Amniotic epithelial cell (primary cell): ENCODE measurements at regions not wholly inside any gene's neighbourhood (a gene's known extent, or its start where the extent isn't known, plus 50 kb on each side); places are given as distances from the start of the nearest gene placed in this dataset.
A peak's percentile ranks its signal among the peaks of the same experiment; 100 is the strongest.
"Not testable (repeated sequence)": the region's sequence is repeated elsewhere in the genome, so short reads cannot be mapped to it uniquely, and the experiment has no call there.

ENCODE experiments used
- DNase-seq: peaks from one replicate; pipeline ENCODE4 v3.0.0-alpha.2; 2010; ENCODE audit warnings: low read depth

DNA sequence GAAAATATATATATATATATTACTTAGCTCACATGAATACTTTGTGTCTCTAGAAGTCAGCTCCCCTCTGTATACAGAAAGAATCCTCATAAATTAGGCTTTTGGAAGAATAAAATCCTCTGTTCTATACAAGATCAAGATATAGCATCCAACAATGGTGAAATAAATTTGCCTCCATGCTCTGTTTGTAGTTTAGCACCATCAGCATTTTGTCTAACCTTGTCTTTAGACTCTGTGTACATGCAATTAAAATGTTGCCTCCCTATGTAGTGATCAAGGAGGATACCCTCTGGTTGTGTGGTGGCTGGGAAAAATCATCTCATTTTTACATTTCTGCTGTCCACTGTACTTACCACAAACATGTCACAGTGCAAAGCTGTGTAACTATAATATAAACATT is 189.7 kb downstream of the C7orf25 start:
- no peak for DNase-seq

DNA sequence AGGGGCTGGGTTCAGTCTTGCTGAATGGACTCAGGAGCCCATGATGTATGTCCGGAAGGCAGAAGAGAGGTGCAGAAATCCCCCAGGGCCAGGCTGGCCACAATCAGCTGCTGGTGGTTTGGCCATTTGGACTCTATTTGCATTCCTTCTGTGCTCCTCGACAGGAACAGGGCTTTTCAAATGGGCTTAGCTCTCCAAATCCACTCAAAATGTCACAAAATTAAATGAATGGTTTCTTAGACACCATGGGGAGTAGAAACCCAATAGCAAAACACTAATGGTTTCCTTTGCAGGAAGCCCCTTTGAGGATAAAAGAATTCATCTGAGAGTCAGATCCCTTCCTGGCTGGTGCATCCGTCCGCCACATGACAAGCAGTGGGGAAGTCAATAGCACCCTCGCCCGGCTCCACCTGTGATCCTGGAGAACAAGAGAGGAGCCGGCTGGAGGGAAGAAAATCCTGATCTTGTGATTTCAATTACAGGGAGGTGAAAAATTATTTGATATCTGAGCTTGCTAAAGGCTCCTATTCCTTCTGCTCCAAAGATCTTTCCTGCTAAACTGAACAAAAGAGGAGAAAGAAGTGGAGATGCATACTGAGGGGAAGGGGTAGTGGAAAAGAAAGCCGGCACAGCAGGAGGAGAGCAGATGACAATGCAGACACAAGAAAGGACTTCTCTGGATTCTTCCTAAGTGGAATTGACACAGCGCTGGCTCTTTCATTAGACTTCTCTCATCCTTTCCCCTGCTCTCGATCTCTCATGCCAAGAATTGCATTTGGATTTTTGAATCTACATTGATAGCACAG is 190.7 kb downstream of the C7orf25 start:
- no peak for DNase-seq

GRCh38 chr7:42720012-42720411 is 191.9 kb downstream of the C7orf25 start:
- DNase-seq: no peak

DNA sequence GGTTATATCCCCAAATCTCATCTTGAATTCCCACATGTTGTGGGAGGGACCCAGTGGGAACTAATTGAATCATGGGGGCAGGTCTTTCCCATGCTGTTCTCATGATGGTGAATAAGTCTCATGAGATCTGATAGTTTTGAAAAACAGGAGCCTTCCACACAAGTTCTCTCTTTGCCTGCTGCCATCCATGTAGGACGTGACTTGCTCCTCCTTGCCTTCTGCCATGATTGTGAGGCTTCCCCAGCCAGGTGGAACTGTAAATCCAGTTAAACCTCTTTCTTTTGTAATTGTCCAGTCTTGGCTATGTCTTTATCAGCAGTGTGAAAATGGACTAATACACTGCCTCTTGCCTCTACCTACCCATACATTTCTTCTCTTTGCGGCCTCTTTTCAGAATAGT is 193.4 kb downstream of the C7orf25 start:
- not testable (repeated sequence) for DNase-seq

DNA sequence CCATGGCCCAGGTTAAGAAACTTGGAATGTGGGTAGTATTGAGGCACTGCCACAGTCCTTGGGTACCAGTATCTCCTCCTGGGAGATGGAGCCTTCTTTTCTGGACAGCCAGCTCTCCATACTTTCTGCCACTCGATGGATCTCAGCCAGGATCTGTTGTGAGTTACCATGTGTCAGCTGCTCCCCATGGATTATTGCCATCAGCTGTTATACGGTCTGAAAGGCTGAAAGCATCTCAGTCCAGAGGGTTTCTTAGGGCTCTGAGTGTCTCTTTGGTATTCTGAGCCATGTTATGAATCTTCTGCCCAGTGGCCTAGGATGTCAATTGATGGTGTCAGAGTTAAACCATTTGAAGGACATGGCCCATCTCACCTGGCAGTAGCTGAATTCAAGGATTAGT is 197.5 kb downstream of the C7orf25 start:
- DNase-seq: no peak

DNA sequence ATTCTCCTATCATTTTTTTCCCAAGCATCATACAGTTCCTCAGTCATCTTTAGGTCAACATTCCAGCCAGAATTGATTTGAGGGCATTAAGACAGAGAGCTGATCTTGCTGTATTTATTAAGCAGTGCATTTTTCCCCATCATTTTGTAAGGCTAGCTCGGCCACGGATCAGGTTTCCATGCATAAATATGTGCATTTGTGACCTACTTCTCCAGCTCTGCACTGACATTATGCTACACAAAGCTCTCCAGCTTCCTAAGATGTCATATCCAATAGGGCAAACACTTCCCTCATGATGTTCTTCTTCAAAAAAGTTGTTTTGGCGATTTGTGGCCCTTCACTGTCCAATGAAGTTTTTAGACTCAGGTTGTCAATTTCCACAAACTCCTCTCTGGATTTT is 202.6 kb downstream of the C7orf25 start:
- no peak for DNase-seq

- DNase-seq: no peak
Measured at GRCh38 chr7:42704710-42705109, 207.2 kb downstream of the C7orf25 start.

DNA sequence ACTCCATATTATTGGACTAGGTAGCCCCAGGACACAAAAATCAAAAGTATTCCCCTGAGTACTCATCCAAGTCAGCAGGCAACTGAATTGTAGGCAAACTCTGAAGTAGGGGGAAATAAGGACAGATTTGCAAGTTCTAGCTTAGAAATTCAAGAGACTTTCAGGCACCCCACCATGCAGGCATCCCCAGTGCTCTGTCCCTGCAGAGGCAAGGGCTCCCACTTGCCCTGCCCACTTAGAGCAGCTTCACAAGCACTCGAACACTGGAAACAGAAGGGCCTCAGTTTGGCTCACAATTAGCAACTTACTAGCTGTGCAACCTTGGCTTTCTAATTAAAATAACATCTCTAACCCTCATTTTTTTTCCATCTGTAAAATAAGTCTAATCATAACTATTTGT is 209.2 kb downstream of the C7orf25 start:
- DNase-seq: no peak

- no peak for DNase-seq
Measured at GRCh38 chr7:42700406-42701327, 211.2 kb downstream of the C7orf25 start.

GRCh38 chr7:42699380-42700178 is 212.3 kb downstream of the C7orf25 start:
- DNase-seq: peak; percentile 82

DNA sequence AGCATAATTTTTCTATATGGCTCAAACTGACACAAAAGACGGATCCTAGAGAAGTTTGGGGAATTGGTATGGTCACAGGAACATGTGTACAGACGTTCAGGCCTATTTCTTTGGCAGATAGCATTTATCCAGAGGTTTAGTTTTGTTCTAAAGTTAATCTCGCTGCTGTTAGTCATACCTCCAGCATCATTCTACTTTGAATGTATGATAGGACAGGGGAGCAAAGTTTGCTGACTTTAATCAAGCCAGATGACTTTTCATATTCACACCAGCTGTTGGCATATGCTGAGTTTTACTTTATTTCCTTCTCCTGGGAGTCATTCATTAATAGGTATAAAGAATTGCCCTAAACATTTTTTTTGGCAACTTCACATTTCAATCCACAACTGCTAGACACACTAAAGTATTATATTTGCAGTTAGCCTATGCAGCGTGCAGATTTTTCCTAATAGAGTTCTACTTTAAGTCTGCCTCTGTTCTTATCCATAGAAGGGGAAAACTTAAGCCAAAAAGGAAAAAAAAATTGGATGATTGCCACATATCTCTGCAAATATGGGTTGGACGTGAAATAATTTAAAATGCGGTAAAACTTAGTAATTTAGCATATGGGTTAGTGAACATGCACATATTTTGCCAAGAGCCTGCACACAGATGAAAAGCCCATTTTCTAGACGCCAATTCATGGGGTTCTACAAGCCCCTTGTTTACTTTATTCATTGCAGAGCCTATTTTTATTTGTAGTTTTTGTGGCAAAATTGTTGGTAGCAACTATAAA is 213.1 kb downstream of the C7orf25 start:
- DNase-seq: peak; percentile 30

DNA sequence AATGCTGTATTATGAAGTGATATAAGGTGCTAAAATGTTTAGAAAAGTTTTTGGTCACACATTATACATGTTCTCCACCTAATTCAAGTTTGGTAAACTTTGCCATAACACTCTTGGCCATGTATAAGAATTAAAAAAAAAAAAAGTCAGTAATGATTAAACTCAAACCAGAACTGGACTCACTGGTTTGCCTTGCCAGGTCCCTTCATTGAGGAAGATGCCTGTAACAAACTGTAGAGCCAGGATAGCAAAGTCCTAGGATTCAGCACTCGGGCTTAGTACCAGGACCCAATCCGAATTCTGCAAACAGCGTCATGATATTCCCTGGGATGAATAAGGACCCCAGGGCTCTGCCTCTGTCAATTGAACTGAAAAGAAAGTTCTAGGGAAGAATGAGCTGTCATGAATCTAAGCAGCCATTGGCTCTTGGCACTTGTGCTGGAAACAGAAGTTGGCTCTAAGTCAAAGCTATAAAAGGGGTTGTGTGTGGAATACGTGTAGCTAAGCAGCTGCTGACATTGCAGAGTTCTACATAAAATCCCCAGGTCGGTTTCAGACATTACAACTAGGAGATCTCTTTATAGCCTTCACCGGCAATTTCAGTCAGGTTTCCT is 216.9 kb downstream of the C7orf25 start:
- peak; percentile 7 for DNase-seq

DNA sequence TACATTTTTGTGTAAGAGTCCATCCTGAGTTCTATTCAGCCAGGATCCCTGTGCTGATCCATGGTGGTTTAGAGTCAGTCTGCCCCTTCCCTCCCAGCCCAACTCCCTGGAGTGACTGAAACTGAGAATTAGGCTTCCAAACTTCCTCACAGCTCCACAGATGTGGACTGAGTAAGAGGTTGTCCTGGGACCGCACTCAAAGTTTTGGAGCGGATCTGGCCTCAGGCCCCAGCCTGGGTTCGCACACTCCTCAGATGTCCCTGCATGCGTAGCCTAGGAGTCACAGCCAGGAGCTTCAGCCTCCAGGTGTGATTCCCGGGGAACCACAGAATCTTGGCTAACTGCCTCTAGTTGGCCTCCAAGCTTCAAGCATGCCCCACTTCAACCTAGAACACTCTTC is 218.1 kb downstream of the C7orf25 start:
- no peak for DNase-seq

DNA sequence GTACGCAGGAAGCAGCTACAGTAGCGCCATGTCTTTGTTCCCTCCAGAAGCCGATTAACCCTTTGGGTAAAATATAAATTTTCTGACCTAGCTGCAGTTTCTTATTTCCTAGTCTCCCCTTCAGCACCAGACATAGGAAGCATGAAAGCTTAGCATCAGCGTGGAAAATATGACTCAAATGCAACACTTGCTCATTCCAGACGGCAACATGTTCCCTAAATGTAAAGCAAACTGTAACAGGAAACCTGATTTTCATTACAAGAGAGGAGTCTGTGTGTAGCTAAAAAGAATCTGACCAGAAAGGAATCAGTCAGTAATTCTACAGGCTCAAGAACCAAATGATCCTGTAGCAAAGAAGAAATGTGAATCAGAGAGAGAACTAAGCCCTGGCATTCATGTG is 219.2 kb downstream of the C7orf25 start:
- DNase-seq: peak; percentile 48

- DNase-seq: peak; percentile 83
Measured at GRCh38 chr7:42690794-42691639, 220.9 kb downstream of the C7orf25 start.

GRCh38 chr7:42689626-42690025 is 222.2 kb downstream of the C7orf25 start:
- DNase-seq: peak; percentile 17

DNA sequence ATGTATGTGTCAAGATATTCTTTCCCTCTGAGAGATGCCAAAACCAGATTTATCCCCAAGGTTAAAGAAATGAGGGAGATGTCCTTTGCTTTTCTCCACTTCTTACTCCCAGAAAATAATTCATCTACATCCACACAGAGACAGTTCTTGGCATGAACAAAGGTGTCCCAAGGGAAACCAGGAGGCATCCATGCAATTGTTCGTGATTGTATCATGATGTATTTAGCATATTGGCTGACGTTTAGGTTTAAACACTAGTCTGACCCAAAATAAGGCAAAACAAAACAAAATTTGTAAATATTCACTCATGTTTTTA is 223.9 kb downstream of the C7orf25 start:
- DNase-seq: no peak

DNA sequence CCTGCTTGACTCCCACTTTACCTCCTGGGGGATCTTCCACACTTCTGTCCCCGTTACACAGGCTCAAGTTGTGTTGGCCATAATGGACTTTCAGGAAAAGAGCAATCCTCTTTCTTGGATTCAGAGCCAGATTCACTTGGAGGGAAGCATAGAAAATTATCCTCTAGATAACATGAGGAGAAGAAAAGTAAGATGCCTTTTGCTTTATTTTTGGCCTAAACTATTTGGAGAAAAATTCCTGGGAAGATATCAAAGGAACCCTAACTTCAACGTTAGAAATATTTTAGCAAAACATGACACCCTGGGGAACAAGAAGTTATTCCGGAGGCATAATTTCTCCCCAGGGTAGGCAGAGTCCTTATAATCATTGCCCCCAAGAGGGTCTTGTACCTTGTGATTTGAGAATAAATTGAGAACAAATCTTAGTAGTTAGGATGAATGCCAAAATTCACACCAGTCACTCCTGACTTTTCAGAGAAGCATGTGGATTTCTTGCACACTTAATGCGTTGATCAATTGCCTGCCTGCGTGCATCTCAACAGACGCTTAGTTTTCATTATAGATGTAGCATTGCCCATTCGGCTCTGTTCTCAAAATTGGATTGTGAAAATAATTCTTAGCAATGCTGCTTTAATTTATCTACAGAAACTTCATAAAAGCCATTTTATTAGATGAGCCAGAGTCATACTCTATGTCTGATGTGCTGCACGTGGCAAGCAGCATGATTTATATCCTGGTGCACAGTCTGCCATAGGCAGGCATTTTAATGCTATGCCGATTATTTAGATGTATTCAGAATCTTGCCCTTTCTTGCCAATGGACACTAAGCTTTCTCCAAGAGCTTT is 224.4 kb downstream of the C7orf25 start:
- no peak for DNase-seq

DNA sequence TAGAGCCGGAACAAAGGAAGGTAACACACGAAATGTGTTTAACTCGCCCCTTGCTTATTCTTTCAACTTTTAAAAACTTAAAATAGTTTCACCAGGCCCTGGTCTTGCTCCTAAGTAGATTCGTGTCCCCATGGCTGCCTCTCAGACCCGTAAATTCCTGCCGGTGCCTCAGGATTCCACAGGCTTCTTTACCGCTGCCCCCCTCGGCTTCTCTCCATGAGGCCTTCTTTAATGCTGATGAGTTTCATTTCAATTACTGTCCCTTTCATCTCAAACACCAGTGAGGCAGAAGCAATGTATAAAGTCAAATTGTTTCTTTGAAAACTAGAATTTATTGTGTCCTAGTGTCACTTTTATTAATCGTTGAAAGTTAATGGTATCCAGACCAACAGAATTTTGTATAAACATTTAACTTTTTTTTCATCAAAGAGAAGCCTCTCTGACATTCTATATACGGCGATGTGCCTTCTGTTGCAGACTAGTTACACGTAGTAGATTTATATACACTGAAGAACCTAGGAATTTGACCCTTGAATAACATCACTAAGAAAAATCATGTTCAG is 225.2 kb downstream of the C7orf25 start:
- no peak for DNase-seq
